ENCODE measurements at regions not wholly inside any gene's neighbourhood (a gene's known extent, or its start where the extent isn't known, plus 50 kb on each side); places are given as distances from the start of the nearest gene placed in this dataset.

DNA sequence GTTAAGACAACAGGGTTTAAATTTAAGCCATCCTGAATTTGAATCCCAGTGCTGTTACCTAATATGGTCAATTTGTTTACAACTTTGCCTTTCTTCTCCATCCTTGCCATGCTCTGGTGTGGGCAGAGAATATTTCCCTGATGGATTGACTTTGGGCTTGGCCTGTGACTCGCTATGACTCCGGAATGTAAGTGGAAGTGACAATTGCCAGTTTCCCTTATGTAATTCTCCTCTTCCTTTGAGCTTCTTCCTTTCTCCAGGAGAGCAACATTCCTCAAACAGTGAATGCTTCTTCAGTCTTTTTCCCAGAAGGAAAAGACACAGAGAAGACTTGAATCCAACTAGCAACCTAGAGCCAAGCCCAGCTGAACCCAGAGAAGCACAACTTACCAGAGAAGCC lies 159.1 kb downstream of the LURAP1L start:
- TF ChIP-seq, protein P1, sequence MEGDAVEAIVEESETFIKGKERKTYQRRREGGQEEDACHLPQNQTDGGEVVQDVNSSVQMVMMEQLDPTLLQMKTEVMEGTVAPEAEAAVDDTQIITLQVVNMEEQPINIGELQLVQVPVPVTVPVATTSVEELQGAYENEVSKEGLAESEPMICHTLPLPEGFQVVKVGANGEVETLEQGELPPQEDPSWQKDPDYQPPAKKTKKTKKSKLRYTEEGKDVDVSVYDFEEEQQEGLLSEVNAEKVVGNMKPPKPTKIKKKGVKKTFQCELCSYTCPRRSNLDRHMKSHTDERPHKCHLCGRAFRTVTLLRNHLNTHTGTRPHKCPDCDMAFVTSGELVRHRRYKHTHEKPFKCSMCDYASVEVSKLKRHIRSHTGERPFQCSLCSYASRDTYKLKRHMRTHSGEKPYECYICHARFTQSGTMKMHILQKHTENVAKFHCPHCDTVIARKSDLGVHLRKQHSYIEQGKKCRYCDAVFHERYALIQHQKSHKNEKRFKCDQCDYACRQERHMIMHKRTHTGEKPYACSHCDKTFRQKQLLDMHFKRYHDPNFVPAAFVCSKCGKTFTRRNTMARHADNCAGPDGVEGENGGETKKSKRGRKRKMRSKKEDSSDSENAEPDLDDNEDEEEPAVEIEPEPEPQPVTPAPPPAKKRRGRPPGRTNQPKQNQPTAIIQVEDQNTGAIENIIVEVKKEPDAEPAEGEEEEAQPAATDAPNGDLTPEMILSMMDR (IDR thresholded peaks at IDR 0.05): no peak
- TF ChIP-seq POLR2A (IDR thresholded peaks at IDR 0.05): no peak

Data from heart left ventricle (tissue), 13 donors.